PFSK-1 (cell line): ENCODE measurements at regions not wholly inside any gene's neighbourhood (a gene's known extent, or its start where the extent isn't known, plus 50 kb on each side); places are given as distances from the start of the nearest gene placed in this dataset.

Experiments
- FOXP2 ChIP-seq: optimal IDR thresholded peaks from 2 replicates; pipeline ENCODE3; 2011; ENCODE audit warnings: borderline replicate concordance, control low read depth, inconsistent platforms; ENCODE audit not compliant: insufficient read depth; ENCODE audit errors: extremely low read length, extremely low read depth
- POLR2AphosphoS5 ChIP-seq: IDR thresholded peaks from 2 replicates; pipeline ENCODE4 v1.6.1; 2012; ENCODE audit warnings: low read depth, mild to moderate bottlenecking, control low read depth, low read length, moderate library complexity
- REST ChIP-seq, 2 experiments: IDR thresholded peaks; 2 replicates each; pipeline versions ENCODE4 v1.6.1 to v1.8.0; 2011 to 2012; ENCODE audit warnings: low read depth in 2 of 2, low read length in 2 of 2, control low read depth in 1 of 2, inconsistent platforms in 1 of 2, mild to moderate bottlenecking in 1 of 2, moderate library complexity in 1 of 2; ENCODE audit not compliant: insufficient read depth in 1 of 2
- SIN3A ChIP-seq: IDR thresholded peaks from 2 replicates; pipeline ENCODE4 v1.6.1; 2012; ENCODE audit warnings: mild to moderate bottlenecking, low read length, moderate library complexity, borderline replicate concordance; ENCODE audit not compliant: insufficient read depth
- TAF1 ChIP-seq: IDR thresholded peaks from 2 replicates; pipeline ENCODE4 v1.6.1; 2012; ENCODE audit warnings: low read length, control low read depth, borderline replicate concordance; ENCODE audit not compliant: insufficient read depth

- no peak for TF ChIP-seq SIN3A
Observed at GRCh38 chr5:91217859-91218258, 165.3 kb downstream of the ARRDC3 start.

- TF ChIP-seq TAF1, result no peak
- TF ChIP-seq REST (IDR thresholded peaks at IDR 0.05; ENCODE audit: insufficient read depth in 1 of 2, low read depth in 2 of 2, low read length in 2 of 2), result no peak
- no peak for TF ChIP-seq SIN3A
- TF ChIP-seq POLR2AphosphoS5, result no peak
- TF ChIP-seq FOXP2, result no peak
Observed at GRCh38 chr5:91214571-91214970, 168.5 kb downstream of the ARRDC3 start.
